ENCODE measurements at regions not wholly inside any gene's neighbourhood (a gene's known extent, or its start where the extent isn't known, plus 50 kb on each side); places are given as distances from the start of the nearest gene placed in this dataset.

GRCh38 chr1:157230500-157230899 is 92.3 kb upstream of the ETV3 start:
- H3K4me3 Mint-ChIP-seq (ENCODE audit: unreplicated experiment): no peak overlapping the region
- no peaks in the 10 kb centered on the region for H3K4me1 Mint-ChIP-seq (ENCODE audit: unreplicated experiment)
- H3K27ac Mint-ChIP-seq (ENCODE audit: unreplicated experiment): no peak overlapping the region
- no peaks in the 10 kb centered on the region for H3K9me3 Mint-ChIP-seq (ENCODE audit: unreplicated experiment)
- no peak for TF ChIP-seq CTCF (IDR thresholded peaks at IDR 0.05; ENCODE audit: unreplicated experiment)
- H3K36me3 Mint-ChIP-seq (ENCODE audit: low read depth, unreplicated experiment): no peaks in the 10 kb centered on the region
- H3K27me3 Mint-ChIP-seq (ENCODE audit: unreplicated experiment): no peaks in the 10 kb centered on the region
- DNase-seq (ENCODE audit: low spot score): no peak

GRCh38 chr1:157227700-157228099 is 89.5 kb upstream of the ETV3 start:
- Mint-ChIP-seq H3K4me1 (ENCODE audit: unreplicated experiment) (no peaks in the 10 kb centered on the region), H3K9me3 (ENCODE audit: unreplicated experiment) (no peaks in the 10 kb centered on the region), H3K27ac (ENCODE audit: unreplicated experiment) (no peak overlapping the region), H3K27me3 (ENCODE audit: unreplicated experiment) (no peaks in the 10 kb centered on the region), H3K4me3 (ENCODE audit: unreplicated experiment) (no peak overlapping the region), H3K36me3 (ENCODE audit: low read depth, unreplicated experiment) (no peaks in the 10 kb centered on the region)
- TF ChIP-seq CTCF (IDR thresholded peaks at IDR 0.05; ENCODE audit: unreplicated experiment): no peak
- no peak for DNase-seq (ENCODE audit: low spot score)

DNA sequence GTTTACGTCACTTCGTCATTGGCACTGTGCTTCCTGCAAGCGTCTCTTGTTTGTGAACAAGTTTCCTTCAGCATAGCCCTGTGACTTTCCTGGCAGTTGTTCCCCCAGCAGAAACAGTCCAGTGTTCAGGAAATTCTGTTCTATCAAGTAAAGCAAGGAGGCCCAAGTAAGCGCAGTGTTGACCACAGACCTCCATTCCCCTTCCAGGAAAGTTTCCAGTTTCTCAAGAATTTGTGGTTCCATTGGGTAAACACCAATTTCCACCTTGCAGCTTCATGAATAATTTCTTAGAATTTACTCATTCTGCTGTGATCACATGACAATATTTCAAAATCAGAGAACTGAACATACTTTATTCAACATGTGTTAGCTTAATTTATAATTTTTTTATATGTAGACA is 88.5 kb upstream of the ETV3 start:
- Mint-ChIP-seq H3K4me3 (ENCODE audit: unreplicated experiment) (no peak overlapping the region), H3K9me3 (ENCODE audit: unreplicated experiment) (no peaks in the 10 kb centered on the region), H3K36me3 (ENCODE audit: low read depth, unreplicated experiment) (no peaks in the 10 kb centered on the region), H3K27me3 (ENCODE audit: unreplicated experiment) (no peaks in the 10 kb centered on the region), H3K4me1 (ENCODE audit: unreplicated experiment) (no peaks in the 10 kb centered on the region), H3K27ac (ENCODE audit: unreplicated experiment) (no peak overlapping the region)
- no peak for DNase-seq (ENCODE audit: low spot score)
- no peak for TF ChIP-seq CTCF (IDR thresholded peaks at IDR 0.05; ENCODE audit: unreplicated experiment)

- Mint-ChIP-seq H3K27ac (ENCODE audit: unreplicated experiment) (no peak overlapping the region), H3K4me3 (ENCODE audit: unreplicated experiment) (no peak overlapping the region), H3K36me3 (ENCODE audit: low read depth, unreplicated experiment) (peaks cover 4% of the 10 kb centered on the region), H3K9me3 (ENCODE audit: unreplicated experiment) (peaks cover 4% of the 10 kb centered on the region), H3K27me3 (ENCODE audit: unreplicated experiment) (no peaks in the 10 kb centered on the region), H3K4me1 (ENCODE audit: unreplicated experiment) (no peaks in the 10 kb centered on the region)
- TF ChIP-seq CTCF (IDR thresholded peaks at IDR 0.05; ENCODE audit: unreplicated experiment): no peak
- DNase-seq (ENCODE audit: low spot score): no peak
These were observed 81.4 kb upstream of the ETV3 start for GRCh38 chr1:157219600-157219999.

DNA sequence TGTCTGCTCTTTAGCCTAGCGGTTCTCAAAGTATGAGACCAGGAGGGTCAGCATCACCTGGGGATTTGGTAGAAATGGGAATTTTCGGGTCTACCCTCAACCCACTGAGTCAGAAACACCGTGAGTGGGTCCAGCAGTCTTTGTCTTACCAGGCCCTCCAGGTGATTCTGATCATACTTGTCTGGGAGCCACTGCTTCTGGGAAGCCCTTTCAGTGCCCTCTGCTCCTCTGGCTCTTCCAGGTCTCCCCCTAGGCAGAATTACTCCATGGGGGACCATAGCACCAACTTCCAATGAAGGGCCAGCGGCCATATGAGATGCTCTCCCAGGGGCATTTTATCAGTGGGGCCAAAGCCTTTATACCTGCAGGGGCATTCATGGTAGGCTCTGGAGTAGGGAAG is 81.0 kb upstream of the ETV3 start:
- H3K9me3 Mint-ChIP-seq (ENCODE audit: unreplicated experiment): peaks cover 5% of the 10 kb centered on the region

More for the DNA sequence above, 81.0 kb upstream of the ETV3 start:
- H3K36me3 Mint-ChIP-seq (ENCODE audit: low read depth, unreplicated experiment): peaks cover 4% of the 10 kb centered on the region
- DNase-seq (ENCODE audit: low spot score): no peak
- TF ChIP-seq CTCF (IDR thresholded peaks at IDR 0.05; ENCODE audit: unreplicated experiment): no peak
- no peak overlapping the region for H3K4me3 Mint-ChIP-seq (ENCODE audit: unreplicated experiment)
- no peaks in the 10 kb centered on the region for H3K27me3 Mint-ChIP-seq (ENCODE audit: unreplicated experiment)
- H3K4me1 Mint-ChIP-seq (ENCODE audit: unreplicated experiment): no peaks in the 10 kb centered on the region
- no peak overlapping the region for H3K27ac Mint-ChIP-seq (ENCODE audit: unreplicated experiment)

Measured in endothelial cell (in vitro differentiated cells).